H1 (cell line): ENCODE measurements at regions not wholly inside any gene's neighbourhood (a gene's known extent, or its start where the extent isn't known, plus 50 kb on each side); places are given as distances from the start of the nearest gene placed in this dataset.

ENCODE experiments used
- CTCF ChIA-PET: fragments of 300-600 bp; sonication (Branson Sonifier 250); formaldehyde crosslinking; loops from one replicate; lab custom pipeline; 2021; ENCODE audit not compliant: partially characterized antibody; lab: Charles Lee
- POLR2A ChIA-PET: fragments of 300-600 bp; sonication (Branson Sonifier 250); formaldehyde crosslinking; loops from one replicate; lab custom pipeline; 2021; ENCODE audit warnings: inconsistent platforms; ENCODE audit not compliant: partially characterized antibody; lab: Charles Lee
- DNase-seq, 2 experiments: peaks; one replicate each; pipeline versions ENCODE4 v3.0.0 to v3.0.0-alpha.2; 2010 to 2022; ENCODE audit warnings: low spot score in 2 of 2, low read depth in 1 of 2, mixed read lengths in 1 of 2
- FAIRE-seq: peaks from 2 replicates; lab custom pipeline; 2011; peaks lifted over from hg19 to GRCh38; lab: Jason Lieb, UNC
- H2AFZ ChIP-seq: 2 replicates; pipeline ENCODE4 v1.8.1; 2012; ENCODE audit warnings: low read length, inconsistent platforms
- H2AK5ac ChIP-seq: 2 replicates; pipeline ENCODE4 v1.6.1; 2013; ENCODE audit warnings: low read depth, low read length
- H2BK120ac ChIP-seq: replicated peaks from 2 replicates; pipeline ENCODE3; 2013; ENCODE audit warnings: low read depth, low read length, inconsistent platforms
- H2BK12ac ChIP-seq: 2 replicates; pipeline ENCODE4 v1.6.1; 2013; ENCODE audit warnings: low read depth, low read length
- H2BK15ac ChIP-seq: 2 replicates; pipeline ENCODE4 v1.6.1; 2013; ENCODE audit warnings: low read length
- H2BK20ac ChIP-seq: 2 replicates; pipeline ENCODE4 v1.6.1; 2013; ENCODE audit warnings: low read length
- H2BK5ac ChIP-seq: 2 replicates; pipeline ENCODE4 v1.6.1; 2013; ENCODE audit warnings: low read depth, low read length
- H3K14ac ChIP-seq: 2 replicates; pipeline ENCODE4 v1.6.1; 2013; ENCODE audit warnings: inconsistent platforms; ENCODE audit not compliant: insufficient read length
- H3K18ac ChIP-seq: 2 replicates; pipeline ENCODE4 v1.6.1; 2013; ENCODE audit warnings: low read length; ENCODE audit errors: extremely low read depth
- H3K23ac ChIP-seq: 2 replicates; pipeline ENCODE4 v1.6.1; 2013; ENCODE audit warnings: inconsistent platforms; ENCODE audit not compliant: insufficient read length
- H3K23me2 ChIP-seq: 2 replicates; pipeline ENCODE4 v1.6.1; 2013; ENCODE audit warnings: low read depth, low read length
- H3K27ac ChIP-seq: 2 replicates; pipeline ENCODE4 v1.6.1; 2011; ENCODE audit warnings: low read depth, low read length, inconsistent platforms
- H3K27me3 ChIP-seq, 4 experiments: replicated peaks in 1 of 4; 1 replicate in 1 of 4; 2 replicates in 3 of 4; pipeline versions ENCODE4 v1.6.1 to v1.8.1; 2011 to 2013; ENCODE audit warnings: low read length in 3 of 4, mild to moderate bottlenecking in 3 of 4, inconsistent platforms in 2 of 4, mixed read lengths in 2 of 4, moderate library complexity in 1 of 4; ENCODE audit not compliant: control insufficient read depth in 3 of 4, insufficient read depth in 3 of 4; ENCODE audit errors: extremely low read depth in 1 of 4
- H3K36me3 ChIP-seq, 4 experiments: 2 replicates each; pipeline versions ENCODE4 v1.6.1 to v1.8.1; 2011 to 2013; ENCODE audit warnings: mild to moderate bottlenecking in 4 of 4, low read length in 3 of 4, moderate library complexity in 2 of 4, control low read depth in 1 of 4, inconsistent platforms in 1 of 4; ENCODE audit not compliant: insufficient read depth in 4 of 4, control insufficient read depth in 2 of 4
- H3K4ac ChIP-seq: replicated peaks from 2 replicates; pipeline ENCODE3; 2013; ENCODE audit warnings: low read length, low read depth, mixed read lengths, inconsistent platforms; ENCODE audit not compliant: insufficient read length
- H3K4me1 ChIP-seq, 4 experiments: replicated peaks in 1 of 4; 1 replicate in 1 of 4; 2 replicates in 3 of 4; pipeline versions ENCODE4 v1.6.1 to v1.8.1; 2011 to 2013; ENCODE audit warnings: low read length in 3 of 4, inconsistent platforms in 2 of 4, mixed read lengths in 1 of 4; ENCODE audit not compliant: insufficient read depth in 4 of 4, control insufficient read depth in 3 of 4
- H3K4me2 ChIP-seq, 2 experiments: 2 replicates each; pipeline versions ENCODE4 v1.6.1 to v1.8.1; 2011 to 2013; ENCODE audit warnings: low read depth in 2 of 2, low read length in 2 of 2, control low read depth in 1 of 2, inconsistent platforms in 1 of 2, mild to moderate bottlenecking in 1 of 2; ENCODE audit not compliant: insufficient read depth in 1 of 2
- H3K4me3 ChIP-seq, 4 experiments: fragments of 200-600, 300-600 bp in 1 of 4; sonication (generic), shearing (Covaris generic), sonication (Bioruptor Twin) in 1 of 4; 2 replicates each; pipeline versions ENCODE4 v1.5.1 to v1.8.1; 2011 to 2016; ENCODE audit warnings: low read length in 4 of 4, low read depth in 3 of 4, control low read depth in 2 of 4, inconsistent platforms in 2 of 4, mild to moderate bottlenecking in 2 of 4, mixed read lengths in 1 of 4, moderate library complexity in 1 of 4; ENCODE audit not compliant: insufficient read depth in 2 of 4; ENCODE audit errors: extremely low read depth in 1 of 4
- H3K56ac ChIP-seq: replicated peaks from 2 replicates; pipeline ENCODE3; 2013; ENCODE audit warnings: low read depth, mild to moderate bottlenecking, mixed read lengths, low read length, inconsistent platforms; ENCODE audit not compliant: insufficient read length
- H3K79me1 ChIP-seq: 2 replicates; pipeline ENCODE4 v1.6.1; 2013; ENCODE audit warnings: low read depth, low read length, control low read depth
- H3K79me2 ChIP-seq, 2 experiments: 2 replicates each; pipeline versions ENCODE4 v1.6.1 to v1.8.1; 2012 to 2013; ENCODE audit warnings: low read length in 2 of 2, mild to moderate bottlenecking in 2 of 2, inconsistent platforms in 1 of 2; ENCODE audit not compliant: insufficient read depth in 2 of 2, control insufficient read depth in 1 of 2
- H3K9ac ChIP-seq, 4 experiments: replicated peaks in 1 of 4; 1 replicate in 1 of 4; 2 replicates in 3 of 4; pipeline versions ENCODE4 v1.6.1 to v1.8.1; 2011 to 2013; ENCODE audit warnings: low read depth in 3 of 4, low read length in 3 of 4, control low read depth in 2 of 4, mild to moderate bottlenecking in 2 of 4, moderate library complexity in 2 of 4, inconsistent platforms in 1 of 4; ENCODE audit errors: extremely low read depth in 1 of 4
- H3K9me3 ChIP-seq, 2 experiments: 2 replicates each; pipeline versions ENCODE4 v1.6.1 to v1.8.1; 2012 to 2013; ENCODE audit warnings: mild to moderate bottlenecking in 2 of 2, moderate library complexity in 2 of 2, control low read depth in 1 of 2, inconsistent platforms in 1 of 2, low read depth in 1 of 2, low read length in 1 of 2, mixed read lengths in 1 of 2; ENCODE audit not compliant: insufficient read depth in 2 of 2
- H4K20me1 ChIP-seq, 2 experiments: replicated peaks in 1 of 2; 2 replicates each; pipeline versions ENCODE3 to v1.8.1; 2011 to 2013; ENCODE audit warnings: inconsistent platforms in 2 of 2, low read length in 2 of 2, mild to moderate bottlenecking in 1 of 2; ENCODE audit not compliant: insufficient read depth in 2 of 2, control insufficient read depth in 1 of 2
- H4K5ac ChIP-seq: 2 replicates; pipeline ENCODE4 v1.6.1; 2013; ENCODE audit warnings: low read length, low read depth, mixed read lengths, inconsistent platforms; ENCODE audit not compliant: insufficient read length
- H4K8ac ChIP-seq: 2 replicates; pipeline ENCODE4 v1.8.0; 2013; ENCODE audit warnings: mild to moderate bottlenecking, moderate library complexity, low read length, inconsistent platforms; ENCODE audit not compliant: insufficient read depth; ENCODE audit errors: extremely low read depth
- H4K91ac ChIP-seq: replicated peaks from 2 replicates; pipeline ENCODE3; 2013; ENCODE audit warnings: low read length, mixed read lengths, inconsistent platforms; ENCODE audit not compliant: insufficient read length
- CEBPB ChIP-seq: IDR thresholded peaks from 2 replicates; pipeline ENCODE4 v1.6.1; 2012; ENCODE audit warnings: low read depth, low read length
- CHD1 ChIP-seq: IDR thresholded peaks from 2 replicates; pipeline ENCODE4 v1.6.1; 2012; ENCODE audit warnings: low read depth, low read length, improper control_type of control experiment
- CHD2 ChIP-seq: IDR thresholded peaks from 2 replicates; pipeline ENCODE4 v1.6.1; 2012; ENCODE audit warnings: low read length, improper control_type of control experiment
- GTF2F1 ChIP-seq: IDR thresholded peaks from 2 replicates; pipeline ENCODE4 v1.6.1; 2012; ENCODE audit warnings: low read depth, low read length, improper control_type of control experiment, borderline replicate concordance
- KDM4A ChIP-seq: IDR thresholded peaks from one replicate; pipeline ENCODE4 v1.7.1; 2012; ENCODE audit warnings: low read depth, mild to moderate bottlenecking, moderate library complexity, low read length, inconsistent platforms; ENCODE audit not compliant: severe bottlenecking
- NRF1 ChIP-seq: IDR thresholded peaks from 2 replicates; pipeline ENCODE4 v1.6.1; 2011; ENCODE audit warnings: mild to moderate bottlenecking, low read depth, low read length, improper control_type of control experiment
- PHF8 ChIP-seq: fragments of 200-600 bp; sonication (generic); conservative IDR thresholded peaks from 2 replicates; pipeline ENCODE4 v1.7.1; 2012; ENCODE audit warnings: low read depth, mild to moderate bottlenecking, inconsistent platforms, low read length, moderate library complexity
- SP1 ChIP-seq: IDR thresholded peaks from 2 replicates; pipeline ENCODE4 v1.6.1; 2011; ENCODE audit warnings: low read depth, low read length
- SRF ChIP-seq: IDR thresholded peaks from 2 replicates; pipeline ENCODE4 v1.6.1; 2011; ENCODE audit warnings: mild to moderate bottlenecking, low read depth, low read length, moderate library complexity
- TCF12 ChIP-seq: IDR thresholded peaks from 2 replicates; pipeline ENCODE4 v1.6.1; 2011; ENCODE audit warnings: low read depth, mild to moderate bottlenecking, low read length
- YY1 ChIP-seq: IDR thresholded peaks from 2 replicates; pipeline ENCODE4 v1.6.1; 2011; ENCODE audit warnings: low read depth, mild to moderate bottlenecking, low read length
- WGBS, 2 experiments: shearing (Covaris generic) in 1 of 2; methylation state at CpG; one replicate each; pipeline versions ENCODE4 v1.1.6 to v1.1.7; 2013 to 2015; ENCODE audit warnings: low lambda C conversion rate in 2 of 2, mixed read lengths in 2 of 2, inconsistent platforms in 1 of 2, low coverage in 1 of 2, missing lambda C conversion rate in 1 of 2; ENCODE audit not compliant: insufficient replicate concordance in 2 of 2, insufficient coverage in 1 of 2, insufficient read length in 1 of 2; ENCODE audit errors: extremely low coverage in 1 of 2, missing lambda C conversion rate in 1 of 2; 5-methylcytosine and 5-hydroxymethylcytosine counted together
- TF ChIP-seq, protein P1 (sequence below): IDR thresholded peaks from 2 replicates; pipeline ENCODE4 v1.6.1; 2012; ENCODE audit warnings: inconsistent platforms

DNA sequence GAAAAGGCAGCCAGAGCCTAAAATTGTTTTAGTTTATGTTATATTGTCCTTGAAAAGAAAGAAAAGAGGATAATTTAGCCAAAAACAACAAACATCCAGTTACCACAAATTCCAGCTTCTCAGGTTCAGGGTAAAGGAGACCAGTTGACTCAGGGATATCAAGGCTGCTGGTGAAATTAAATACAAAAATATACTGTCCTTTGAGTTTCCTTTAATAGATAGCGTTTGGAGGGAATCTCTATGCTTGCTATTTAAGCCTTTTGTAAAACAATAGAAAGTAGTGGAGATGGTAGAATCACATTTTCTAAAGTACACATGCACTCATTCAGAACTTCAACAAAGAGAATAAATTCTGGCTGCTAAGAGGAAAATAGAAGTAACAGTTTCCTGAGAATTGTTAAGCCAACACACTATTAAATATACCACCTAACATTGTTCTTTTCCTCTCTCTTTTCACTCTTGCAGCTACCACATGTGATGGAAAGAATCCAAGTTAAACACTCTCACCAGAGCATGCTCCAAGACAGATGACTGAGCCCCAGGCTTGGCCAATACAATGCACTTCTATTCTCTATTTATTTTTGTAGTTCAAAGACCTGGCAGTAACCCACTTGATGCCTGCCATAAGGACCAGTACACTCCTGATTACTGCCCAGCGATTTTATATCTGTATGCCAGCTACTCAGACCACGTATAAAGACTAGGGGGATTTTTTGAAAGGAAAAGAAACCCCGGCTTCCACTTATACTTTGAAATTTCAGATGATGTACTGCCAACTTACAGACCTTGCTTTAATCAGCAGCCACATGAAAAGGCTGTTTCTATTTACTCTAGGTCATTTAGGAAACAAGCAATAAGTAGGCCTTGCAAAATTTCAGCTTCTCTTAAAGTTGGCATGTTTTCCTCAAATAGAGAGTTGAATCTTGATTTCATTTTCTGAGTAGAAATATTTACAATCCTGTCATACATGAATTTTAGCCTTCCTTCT is 756.9 kb downstream of the FAT4 start:
- Histone ChIP-seq H3K4me3 (no peak overlapping the region), H3K23me2 (no peaks in the 10 kb centered on the region), H2AK5ac (no peak overlapping the region), H3K4ac (no peak overlapping the region), H3K27ac (no peak overlapping the region), H2BK20ac (no peak overlapping the region), H3K4me1 (no peaks in the 10 kb centered on the region), H3K79me1 (no peaks in the 10 kb centered on the region), H3K18ac (no peak overlapping the region), H3K9ac (no peak overlapping the region), H3K79me2 (no peaks in the 10 kb centered on the region), H2BK15ac (no peak overlapping the region), H3K4me2 (no peak overlapping the region), H3K56ac (no peak overlapping the region), H2AFZ (peak overlapping the region; percentile 18; the same call in 1 of the 2 replicates), H3K14ac (no peak overlapping the region), H2BK5ac (no peak overlapping the region), H4K5ac (no peak overlapping the region), H3K27me3 (no peaks in the 10 kb centered on the region), H3K36me3 (no peaks in the 10 kb centered on the region), H4K20me1 (no peaks in the 10 kb centered on the region), H4K8ac (no peak overlapping the region), H2BK120ac (no peak overlapping the region), H3K9me3 (no peaks in the 10 kb centered on the region), H3K23ac (no peak overlapping the region), H4K91ac (no peak overlapping the region), H2BK12ac (no peak overlapping the region)
- FAIRE-seq: no peak
- DNase-seq: no peak
- TF ChIP-seq NRF1: no peak
- TF ChIP-seq CHD2: no peak
- no peak for TF ChIP-seq SP1
- TF ChIP-seq CEBPB: no peak
- TF ChIP-seq, protein P1, sequence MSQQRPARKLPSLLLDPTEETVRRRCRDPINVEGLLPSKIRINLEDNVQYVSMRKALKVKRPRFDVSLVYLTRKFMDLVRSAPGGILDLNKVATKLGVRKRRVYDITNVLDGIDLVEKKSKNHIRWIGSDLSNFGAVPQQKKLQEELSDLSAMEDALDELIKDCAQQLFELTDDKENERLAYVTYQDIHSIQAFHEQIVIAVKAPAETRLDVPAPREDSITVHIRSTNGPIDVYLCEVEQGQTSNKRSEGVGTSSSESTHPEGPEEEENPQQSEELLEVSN: no peak
- no peak for TF ChIP-seq SRF
- no peak for TF ChIP-seq PHF8
- TF ChIP-seq YY1: no peak
- TF ChIP-seq KDM4A: no peak
- no peak for TF ChIP-seq GTF2F1
- no peak for TF ChIP-seq TCF12
- TF ChIP-seq CHD1: no peak
- 94% methylated on average over 4 of the region's 4 CpGs; no CpG with 5 or more reads in 1 of the 2 experiments for WGBS, 2 experiments
- CTCF ChIA-PET: interaction anchor here (1.2 kb wide), 1 partner anchor 512 kb away, joined by 3 read pairs; no protein-coding TSS in a partner anchor
- POLR2A ChIA-PET: no interaction called here
